ENCODE measurements at regions not wholly inside any gene's neighbourhood (a gene's known extent, or its start where the extent isn't known, plus 50 kb on each side); places are given as distances from the start of the nearest gene placed in this dataset.

- H3K4me1 ChIP-seq (ENCODE audit: insufficient read depth): peaks cover 15% of the 10 kb centered on the region
- in situ Hi-C loops (cut with MboI): no loop called here
- no peaks in the 10 kb centered on the region for H3K36me3 ChIP-seq (ENCODE audit: low read depth)
Observed at GRCh38 chr6:85388531-85388930, 61.4 kb upstream of the NT5E start.

GRCh38 chr6:85385636-85386315, 64.1 kb upstream of the NT5E start:
- no peak overlapping the region for H2AFZ ChIP-seq
- WGBS, 2 experiments (ENCODE audit: low coverage in 1 of 2, low lambda C conversion rate in 2 of 2, missing lambda C conversion rate in 2 of 2): 82 to 85% methylated on average over 5 of the region's 5 CpGs

More at GRCh38 chr6:85388531-85388930, 61.4 kb upstream of the NT5E start:
- H3K4me3 ChIP-seq: no peak overlapping the region
- no peak overlapping the region for H3K9ac ChIP-seq
- no peak overlapping the region for H3K27ac ChIP-seq
- H3F3A ChIP-seq (ENCODE audit: insufficient read depth): no peaks in the 10 kb centered on the region
- no peaks in the 10 kb centered on the region for H3K79me2 ChIP-seq (ENCODE audit: insufficient read depth)
- no peak for TF ChIP-seq EZH2 (IDR thresholded peaks at IDR 0.05; ENCODE audit: insufficient read depth, poor library complexity, severe bottlenecking)
- no peak for TF ChIP-seq EZH2phosphoT487 (IDR thresholded peaks at IDR 0.05; ENCODE audit: insufficient read depth, low read depth)
- no peaks in the 10 kb centered on the region for H3K9me2 ChIP-seq (ENCODE audit: insufficient read depth)
- WGBS, 2 experiments (ENCODE audit: low coverage in 1 of 2, low lambda C conversion rate in 2 of 2, missing lambda C conversion rate in 2 of 2): 86 to 88% methylated on average over 3 of the region's 3 CpGs
- no peak overlapping the region for H3K4me2 ChIP-seq (ENCODE audit: unreplicated experiment)
- DNase-seq: no peak
- H2AFZ ChIP-seq: no peak overlapping the region
- no peaks in the 10 kb centered on the region for H4K20me1 ChIP-seq (ENCODE audit: insufficient read depth)
- H3K27me3 ChIP-seq (replicated peaks; ENCODE audit: insufficient read depth): no peaks in the 10 kb centered on the region
- H3K9me3 ChIP-seq (ENCODE audit: low read depth): no peaks in the 10 kb centered on the region

GRCh38 chr6:85383042-85383441, 66.8 kb upstream of the NT5E start:
- no peak overlapping the region for H2AFZ ChIP-seq
- in situ Hi-C loops (cut with MboI): no loop called here
- H3K4me1 ChIP-seq (ENCODE audit: insufficient read depth): no peaks in the 10 kb centered on the region
- DNase-seq: no peak
- no peak for TF ChIP-seq EZH2 (IDR thresholded peaks at IDR 0.05; ENCODE audit: insufficient read depth, poor library complexity, severe bottlenecking)
- no peak for TF ChIP-seq EZH2phosphoT487 (IDR thresholded peaks at IDR 0.05; ENCODE audit: insufficient read depth, low read depth)
- no peak overlapping the region for H3K4me3 ChIP-seq
- no peaks in the 10 kb centered on the region for H3F3A ChIP-seq (ENCODE audit: insufficient read depth)
- H4K20me1 ChIP-seq (ENCODE audit: insufficient read depth): no peaks in the 10 kb centered on the region
- no peak overlapping the region for H3K27ac ChIP-seq
- H3K9ac ChIP-seq: no peak overlapping the region
- no peaks in the 10 kb centered on the region for H3K9me2 ChIP-seq (ENCODE audit: insufficient read depth)
- no peaks in the 10 kb centered on the region for H3K79me2 ChIP-seq (ENCODE audit: insufficient read depth)
- H3K27me3 ChIP-seq (replicated peaks; ENCODE audit: insufficient read depth): no peaks in the 10 kb centered on the region
- no peaks in the 10 kb centered on the region for H3K36me3 ChIP-seq (ENCODE audit: low read depth)
- WGBS, 2 experiments (ENCODE audit: low coverage in 1 of 2, low lambda C conversion rate in 2 of 2, missing lambda C conversion rate in 2 of 2): 61 to 64% methylated on average over 6 of the region's 6 CpGs
- no peak overlapping the region for H3K4me2 ChIP-seq (ENCODE audit: unreplicated experiment)
- no peaks in the 10 kb centered on the region for H3K9me3 ChIP-seq (ENCODE audit: low read depth)

More at GRCh38 chr6:85385636-85386315, 64.1 kb upstream of the NT5E start:
- no peak for DNase-seq
- H3K4me1 ChIP-seq (ENCODE audit: insufficient read depth): peaks cover 12% of the 10 kb centered on the region
- no peaks in the 10 kb centered on the region for H4K20me1 ChIP-seq (ENCODE audit: insufficient read depth)
- H3K36me3 ChIP-seq (ENCODE audit: low read depth): no peaks in the 10 kb centered on the region
- no peaks in the 10 kb centered on the region for H3K79me2 ChIP-seq (ENCODE audit: insufficient read depth)
- no peak overlapping the region for H3K27ac ChIP-seq
- H3K27me3 ChIP-seq (replicated peaks; ENCODE audit: insufficient read depth): no peaks in the 10 kb centered on the region
- H3K9me3 ChIP-seq (ENCODE audit: low read depth): no peaks in the 10 kb centered on the region
- H3K4me3 ChIP-seq: no peak overlapping the region
- in situ Hi-C loops (cut with MboI): no loop called here
- no peaks in the 10 kb centered on the region for H3F3A ChIP-seq (ENCODE audit: insufficient read depth)
- no peak overlapping the region for H3K4me2 ChIP-seq (ENCODE audit: unreplicated experiment)
- H3K9me2 ChIP-seq (ENCODE audit: insufficient read depth): no peaks in the 10 kb centered on the region
- TF ChIP-seq EZH2phosphoT487 (IDR thresholded peaks at IDR 0.05; ENCODE audit: insufficient read depth, low read depth) (no peak), EZH2 (IDR thresholded peaks at IDR 0.05; ENCODE audit: insufficient read depth, poor library complexity, severe bottlenecking) (no peak)
- no peak overlapping the region for H3K9ac ChIP-seq

- no peaks in the 10 kb centered on the region for H3K79me2 ChIP-seq (ENCODE audit: insufficient read depth)
- no peaks in the 10 kb centered on the region for H3K4me1 ChIP-seq (ENCODE audit: insufficient read depth)
- H3K36me3 ChIP-seq (ENCODE audit: low read depth): no peaks in the 10 kb centered on the region
- no peak overlapping the region for H2AFZ ChIP-seq
- no peak for DNase-seq
- in situ Hi-C loops (cut with MboI): no loop called here
- no peaks in the 10 kb centered on the region for H3K9me2 ChIP-seq (ENCODE audit: insufficient read depth)
- no peak overlapping the region for H3K4me3 ChIP-seq
- WGBS, 2 experiments (ENCODE audit: low coverage in 1 of 2, low lambda C conversion rate in 2 of 2, missing lambda C conversion rate in 2 of 2): 73 to 76% methylated on average over 5 of the region's 5 CpGs
- no peaks in the 10 kb centered on the region for H4K20me1 ChIP-seq (ENCODE audit: insufficient read depth)
- H3K9ac ChIP-seq: no peak overlapping the region
- no peak overlapping the region for H3K27ac ChIP-seq
- TF ChIP-seq EZH2phosphoT487 (IDR thresholded peaks at IDR 0.05; ENCODE audit: insufficient read depth, low read depth) (no peak), EZH2 (IDR thresholded peaks at IDR 0.05; ENCODE audit: insufficient read depth, poor library complexity, severe bottlenecking) (no peak)
- no peak overlapping the region for H3K4me2 ChIP-seq (ENCODE audit: unreplicated experiment)
- H3K9me3 ChIP-seq (ENCODE audit: low read depth): no peaks in the 10 kb centered on the region
- no peaks in the 10 kb centered on the region for H3F3A ChIP-seq (ENCODE audit: insufficient read depth)
- no peaks in the 10 kb centered on the region for H3K27me3 ChIP-seq (replicated peaks; ENCODE audit: insufficient read depth)
Observed at GRCh38 chr6:85382541-85382940, 67.3 kb upstream of the NT5E start.
